IPS-NIHi7 (cell line): ENCODE measurements at regions not wholly inside any gene's neighbourhood (a gene's known extent, or its start where the extent isn't known, plus 50 kb on each side); places are given as distances from the start of the nearest gene placed in this dataset.
"Not testable (repeated sequence)": the region's sequence is repeated elsewhere in the genome, so short reads cannot be mapped to it uniquely, and the experiment has no call there.

Experiments
- DNase-seq: peaks from one replicate; pipeline ENCODE4 v3.0.0; 2012; ENCODE audit warnings: mixed read lengths; ENCODE audit errors: extremely low spot score

GRCh38 chr12:63508543-63508942, 159.8 kb downstream of the DPY19L2 start:
- DNase-seq: no peak

- DNase-seq: no peak
Observed at GRCh38 chr12:63499567-63499966, 168.7 kb downstream of the DPY19L2 start.

- DNase-seq: no peak
Observed at GRCh38 chr12:63498239-63498638, 170.1 kb downstream of the DPY19L2 start.

GRCh38 chr12:63496654-63497053, 171.6 kb downstream of the DPY19L2 start:
- DNase-seq: no peak

- DNase-seq: no peak
Observed at GRCh38 chr12:63495974-63496373, 172.3 kb downstream of the DPY19L2 start.

- not testable (repeated sequence) for DNase-seq
Observed at GRCh38 chr12:63493357-63493756, 174.9 kb downstream of the DPY19L2 start.

- no peak for DNase-seq
Observed at GRCh38 chr12:63480186-63480585, 188.1 kb downstream of the DPY19L2 start.

GRCh38 chr12:63470161-63470560, 198.1 kb downstream of the DPY19L2 start:
- no peak for DNase-seq

- no peak for DNase-seq
Observed at GRCh38 chr12:63467951-63468350, 200.3 kb downstream of the DPY19L2 start.

- DNase-seq: no peak
Observed at GRCh38 chr12:63457857-63458256, 210.4 kb downstream of the DPY19L2 start.

- DNase-seq: no peak
Observed at GRCh38 chr12:63457428-63457827, 210.9 kb downstream of the DPY19L2 start.

GRCh38 chr12:63450816-63451215, 217.5 kb downstream of the DPY19L2 start:
- no peak for DNase-seq

- DNase-seq: no peak
Observed at GRCh38 chr12:63450334-63450733, 218.0 kb downstream of the DPY19L2 start.

- DNase-seq: no peak
Observed at GRCh38 chr12:63445224-63445880, 222.9 kb downstream of the DPY19L2 start.

- DNase-seq: no peak
Observed at GRCh38 chr12:63440048-63440447, 228.2 kb downstream of the DPY19L2 start.

GRCh38 chr12:63434384-63434783, 233.9 kb downstream of the DPY19L2 start:
- not testable (repeated sequence) for DNase-seq

GRCh38 chr12:63427969-63428368, 240.3 kb downstream of the DPY19L2 start:
- DNase-seq: not testable (repeated sequence)

GRCh38 chr12:63427029-63427428, 241.3 kb downstream of the DPY19L2 start:
- not testable (repeated sequence) for DNase-seq

GRCh38 chr12:63424671-63425070, 243.6 kb downstream of the DPY19L2 start:
- DNase-seq: no peak

- DNase-seq: no peak
Observed at GRCh38 chr12:63423839-63424238, 244.5 kb downstream of the DPY19L2 start.

- peak; percentile 84 for DNase-seq
Observed at GRCh38 chr12:63420206-63420644, 248.1 kb downstream of the DPY19L2 start.

GRCh38 chr12:63419154-63419553, 249.1 kb downstream of the DPY19L2 start:
- no peak for DNase-seq

GRCh38 chr12:63416788-63417187, 251.5 kb downstream of the DPY19L2 start:
- no peak for DNase-seq

GRCh38 chr12:63415357-63415756, 252.9 kb downstream of the DPY19L2 start:
- no peak for DNase-seq
